SK-N-MC (cell line): ENCODE measurements at regions not wholly inside any gene's neighbourhood (a gene's known extent, or its start where the extent isn't known, plus 50 kb on each side); places are given as distances from the start of the nearest gene placed in this dataset.

ENCODE experiments used
- EZH2 ChIP-seq: fragments of 200-600 bp; sonication (generic); IDR thresholded peaks from one replicate; pipeline ENCODE4 v1.6.1; 2017; ENCODE audit warnings: antibody characterized with exemption
- FOXP2 ChIP-seq: optimal IDR thresholded peaks from 2 replicates; pipeline ENCODE3; 2011; ENCODE audit warnings: mild to moderate bottlenecking, moderate library complexity; ENCODE audit not compliant: insufficient read depth; ENCODE audit errors: extremely low read length, control extremely low read depth
- POLR2AphosphoS5 ChIP-seq: IDR thresholded peaks from 2 replicates; pipeline ENCODE4 v1.6.1; 2012; ENCODE audit warnings: mild to moderate bottlenecking, low read depth, low read length, borderline replicate concordance

DNA sequence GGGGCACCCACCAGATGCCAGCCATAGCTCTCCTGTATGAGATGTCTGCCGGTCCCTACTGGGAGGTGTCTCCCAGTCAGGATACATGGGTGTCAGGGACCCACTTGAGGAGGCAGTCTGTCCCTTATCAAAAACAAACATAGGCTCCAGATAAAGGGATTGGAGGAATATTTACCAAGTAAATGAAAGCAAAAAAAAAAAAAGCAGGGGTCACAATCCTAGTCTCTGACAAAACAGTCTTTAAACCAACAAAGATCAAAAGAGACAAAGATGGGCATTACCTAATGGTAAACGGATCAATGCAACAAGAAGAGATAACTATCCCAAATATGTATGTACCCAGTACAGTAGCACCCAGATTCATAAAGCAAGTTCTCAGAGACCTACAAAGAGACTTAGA lies 640.0 kb upstream of the LRRTM4 start:
- TF ChIP-seq EZH2 (no peak), FOXP2 (no peak), POLR2AphosphoS5 (no peak)
